Neural progenitor cell (in vitro differentiated cells): ENCODE measurements at regions not wholly inside any gene's neighbourhood (a gene's known extent, or its start where the extent isn't known, plus 50 kb on each side); places are given as distances from the start of the nearest gene placed in this dataset.

Source experiments
- DNase-seq: peaks from one replicate; pipeline ENCODE4 v3.0.0-alpha.2; 2016; ENCODE audit warnings: low spot score
- H2AFZ ChIP-seq: fragments of 200-600 bp; sonication (generic); replicated peaks from 2 replicates; pipeline ENCODE4 v1.6.1; 2016; ENCODE audit warnings: antibody characterized with exemption
- H3F3A ChIP-seq: fragments of 200-600 bp; sonication (generic); 2 replicates; pipeline ENCODE4 v1.6.1; 2016; ENCODE audit warnings: antibody characterized with exemption, low read depth
- H3K27ac ChIP-seq: fragments of 200-600 bp; sonication (generic); 2 replicates; pipeline ENCODE4 v1.5.1; 2016; ENCODE audit warnings: mild to moderate bottlenecking
- H3K27me3 ChIP-seq: fragments of 200-600 bp; sonication (generic); 2 replicates; pipeline ENCODE4 v1.6.1; 2016; ENCODE audit warnings: mild to moderate bottlenecking, moderate library complexity
- H3K36me3 ChIP-seq: fragments of 200-600 bp; sonication (generic); 2 replicates; pipeline ENCODE4 v1.5.1; 2016
- H3K4me1 ChIP-seq: fragments of 200-600 bp; sonication (generic); 2 replicates; pipeline ENCODE4 v1.6.1; 2016; ENCODE audit warnings: mixed run types
- H3K4me2 ChIP-seq: fragments of 200-600 bp; sonication (generic); 2 replicates; pipeline ENCODE4 v1.6.1; 2016
- H3K4me3 ChIP-seq: fragments of 200-600 bp; sonication (generic); 2 replicates; pipeline ENCODE4 v1.5.1; 2016
- H3K79me2 ChIP-seq: fragments of 200-600 bp; sonication (generic); 2 replicates; pipeline ENCODE4 v1.6.1; 2016; ENCODE audit warnings: low read depth
- H3K9ac ChIP-seq: fragments of 200-600 bp; sonication (generic); 2 replicates; pipeline ENCODE4 v1.6.1; 2016
- H3K9me3 ChIP-seq: fragments of 200-600 bp; sonication (generic); 2 replicates; pipeline ENCODE4 v1.5.1; 2016; ENCODE audit warnings: low read depth
- H4K20me1 ChIP-seq: fragments of 200-600 bp; sonication (generic); 2 replicates; pipeline ENCODE4 v1.6.1; 2016; ENCODE audit warnings: low read depth
- H3K27ac Mint-ChIP-seq: 3 replicates; pipeline ENCODE4 v1.8.0; 2021; ENCODE audit warnings: mixed read lengths
- H3K27me3 Mint-ChIP-seq: 2 replicates; pipeline ENCODE4 v1.8.0; 2022; ENCODE audit warnings: low read depth, mild to moderate bottlenecking, inconsistent platforms, moderate library complexity, mixed read lengths; ENCODE audit not compliant: insufficient read depth
- H3K36me3 Mint-ChIP-seq: 3 replicates; pipeline ENCODE4 v1.8.0; 2021; ENCODE audit warnings: mixed read lengths
- H3K4me1 Mint-ChIP-seq: 3 replicates; pipeline ENCODE4 v1.8.0; 2021; ENCODE audit warnings: mixed read lengths
- H3K4me3 Mint-ChIP-seq: 3 replicates; pipeline ENCODE4 v1.8.0; 2021; ENCODE audit warnings: mild to moderate bottlenecking, moderate library complexity, mixed read lengths
- H3K9me3 Mint-ChIP-seq: 3 replicates; pipeline ENCODE4 v1.8.0; 2020; ENCODE audit warnings: mixed read lengths
- CTCF ChIP-seq: fragments of 200-600 bp; sonication (generic); IDR thresholded peaks from 2 replicates; pipeline ENCODE4 v1.5.1; 2017; ENCODE audit warnings: antibody characterized with exemption, mild to moderate bottlenecking
- EZH2 ChIP-seq: fragments of 200-600 bp; sonication (generic); IDR thresholded peaks from 2 replicates; pipeline ENCODE4 v1.6.1; 2017; ENCODE audit warnings: antibody characterized with exemption, mild to moderate bottlenecking, moderate library complexity
- EZH2phosphoT487 ChIP-seq: fragments of 200-600 bp; sonication (generic); IDR thresholded peaks from 2 replicates; pipeline ENCODE4 v1.6.1; 2017; ENCODE audit warnings: antibody characterized with exemption

- Histone ChIP-seq H2AFZ (no peak overlapping the region), H3K9ac (no peak overlapping the region), H4K20me1 (no peaks in the 10 kb centered on the region), H3K4me3 (no peak overlapping the region), H3K36me3 (no peaks in the 10 kb centered on the region), H3K4me2 (no peak overlapping the region), H3K9me3 (no peaks in the 10 kb centered on the region), H3K4me1 (no peaks in the 10 kb centered on the region), H3F3A (no peaks in the 10 kb centered on the region), H3K79me2 (no peaks in the 10 kb centered on the region), H3K27ac (no peak overlapping the region), H3K27me3 (no peaks in the 10 kb centered on the region)
- Mint-ChIP-seq H3K4me1 (no peaks in the 10 kb centered on the region), H3K4me3 (no peak overlapping the region), H3K36me3 (no peaks in the 10 kb centered on the region), H3K9me3 (no peaks in the 10 kb centered on the region), H3K27ac (no peak overlapping the region), H3K27me3 (no peaks in the 10 kb centered on the region)
- TF ChIP-seq EZH2 (no peak), CTCF (no peak), EZH2phosphoT487 (no peak)
- DNase-seq: no peak
These were observed 1025.0 kb upstream of the PCDH10 start for GRCh38 chr4:132123870-132124623.

GRCh38 chr4:132124624-132124974 lies 1024.5 kb upstream of the PCDH10 start:
- H2AFZ ChIP-seq: no peak overlapping the region
- Mint-ChIP-seq H3K9me3 (no peaks in the 10 kb centered on the region), H3K27ac (no peak overlapping the region), H3K27me3 (no peaks in the 10 kb centered on the region), H3K36me3 (no peaks in the 10 kb centered on the region), H3K4me1 (no peaks in the 10 kb centered on the region), H3K4me3 (no peak overlapping the region)
- no peaks in the 10 kb centered on the region for H3K9me3 ChIP-seq
- H3F3A ChIP-seq: no peaks in the 10 kb centered on the region
- H3K36me3 ChIP-seq: no peaks in the 10 kb centered on the region
- no peak for DNase-seq
- H3K27me3 ChIP-seq: no peaks in the 10 kb centered on the region
- no peaks in the 10 kb centered on the region for H4K20me1 ChIP-seq
- no peak for TF ChIP-seq EZH2phosphoT487
- TF ChIP-seq CTCF: no peak
- TF ChIP-seq EZH2: no peak
- H3K27ac ChIP-seq: no peak overlapping the region
- no peaks in the 10 kb centered on the region for H3K79me2 ChIP-seq
- H3K4me2 ChIP-seq: no peak overlapping the region
- H3K4me1 ChIP-seq: no peaks in the 10 kb centered on the region
- H3K4me3 ChIP-seq: no peak overlapping the region
- no peak overlapping the region for H3K9ac ChIP-seq

- H3K79me2 ChIP-seq: no peaks in the 10 kb centered on the region
- no peaks in the 10 kb centered on the region for H3K27me3 ChIP-seq
- Mint-ChIP-seq H3K4me1 (no peaks in the 10 kb centered on the region), H3K36me3 (no peaks in the 10 kb centered on the region), H3K27ac (no peak overlapping the region), H3K27me3 (no peaks in the 10 kb centered on the region), H3K4me3 (no peak overlapping the region), H3K9me3 (no peaks in the 10 kb centered on the region)
- TF ChIP-seq EZH2 (no peak), EZH2phosphoT487 (no peak), CTCF (no peak)
- H3F3A ChIP-seq: no peaks in the 10 kb centered on the region
- no peak overlapping the region for H3K9ac ChIP-seq
- H3K4me2 ChIP-seq: no peak overlapping the region
- H3K27ac ChIP-seq: no peak overlapping the region
- H4K20me1 ChIP-seq: no peaks in the 10 kb centered on the region
- H3K4me1 ChIP-seq: no peaks in the 10 kb centered on the region
- no peak overlapping the region for H3K4me3 ChIP-seq
- no peaks in the 10 kb centered on the region for H3K36me3 ChIP-seq
- no peak overlapping the region for H2AFZ ChIP-seq
- DNase-seq: no peak
- H3K9me3 ChIP-seq: no peaks in the 10 kb centered on the region
These were observed 1024.0 kb upstream of the PCDH10 start for GRCh38 chr4:132125131-132125530.
